ENCODE measurements at regions not wholly inside any gene's neighbourhood (a gene's known extent, or its start where the extent isn't known, plus 50 kb on each side); places are given as distances from the start of the nearest gene placed in this dataset.

DNA sequence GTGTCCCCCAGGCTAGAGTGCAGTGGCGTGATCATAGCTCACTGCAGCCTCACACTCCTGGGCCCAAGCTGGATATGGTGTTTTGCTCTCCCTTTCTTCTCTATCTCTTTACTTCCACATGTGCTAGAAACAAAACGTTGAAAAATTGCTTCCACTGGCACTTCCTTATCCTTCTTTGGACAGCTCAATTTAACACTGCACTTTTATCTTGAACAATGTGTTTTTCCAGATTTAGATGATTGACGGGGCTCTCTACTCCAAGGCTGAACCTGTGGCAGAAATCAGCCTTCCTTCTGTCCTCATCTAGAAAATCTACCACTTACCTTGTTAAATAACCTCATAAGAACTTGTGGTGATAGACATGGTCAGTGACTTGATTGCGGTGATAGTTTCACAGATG lies 165.1 kb downstream of the DAD1 start:
- no peaks in the 10 kb centered on the region for H3K9me3 ChIP-seq (ENCODE audit: low read length)
- BruUV-seq (replicated peaks), result no TSS peak
- H2AFZ ChIP-seq (ENCODE audit: low read length), result no peak overlapping the region
- no peaks in the 10 kb centered on the region for H3K27me3 ChIP-seq (ENCODE audit: low read length)
- H3F3A ChIP-seq (ENCODE audit: low read length, unreplicated experiment), result no peaks in the 10 kb centered on the region
- H3K4me2 ChIP-seq (ENCODE audit: low read length), result no peak overlapping the region
- CTCF ChIA-PET, result no interaction called here
- TF ChIP-seq EZH2phosphoT487 (IDR thresholded peaks at IDR 0.05; ENCODE audit: borderline replicate concordance, low read length), result no peak
- TF ChIP-seq, protein P1, sequence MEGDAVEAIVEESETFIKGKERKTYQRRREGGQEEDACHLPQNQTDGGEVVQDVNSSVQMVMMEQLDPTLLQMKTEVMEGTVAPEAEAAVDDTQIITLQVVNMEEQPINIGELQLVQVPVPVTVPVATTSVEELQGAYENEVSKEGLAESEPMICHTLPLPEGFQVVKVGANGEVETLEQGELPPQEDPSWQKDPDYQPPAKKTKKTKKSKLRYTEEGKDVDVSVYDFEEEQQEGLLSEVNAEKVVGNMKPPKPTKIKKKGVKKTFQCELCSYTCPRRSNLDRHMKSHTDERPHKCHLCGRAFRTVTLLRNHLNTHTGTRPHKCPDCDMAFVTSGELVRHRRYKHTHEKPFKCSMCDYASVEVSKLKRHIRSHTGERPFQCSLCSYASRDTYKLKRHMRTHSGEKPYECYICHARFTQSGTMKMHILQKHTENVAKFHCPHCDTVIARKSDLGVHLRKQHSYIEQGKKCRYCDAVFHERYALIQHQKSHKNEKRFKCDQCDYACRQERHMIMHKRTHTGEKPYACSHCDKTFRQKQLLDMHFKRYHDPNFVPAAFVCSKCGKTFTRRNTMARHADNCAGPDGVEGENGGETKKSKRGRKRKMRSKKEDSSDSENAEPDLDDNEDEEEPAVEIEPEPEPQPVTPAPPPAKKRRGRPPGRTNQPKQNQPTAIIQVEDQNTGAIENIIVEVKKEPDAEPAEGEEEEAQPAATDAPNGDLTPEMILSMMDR (conservative IDR thresholded peaks at IDR 0.05; ENCODE audit: low read depth, low read length), result no peak
- TF ChIP-seq EZH2 (IDR thresholded peaks at IDR 0.05; ENCODE audit: low read length, unreplicated experiment), result no peak
- POLR2A ChIA-PET (ENCODE audit: unreplicated experiment), result no interaction called here
- DNase-seq, result no peak
- H3K9ac ChIP-seq (ENCODE audit: low read length), result no peak overlapping the region
- no peak overlapping the region for H3K27ac ChIP-seq (ENCODE audit: low read length)
- H3K9me2 ChIP-seq (replicated peaks; ENCODE audit: low read length), result no peaks in the 10 kb centered on the region
- no peak overlapping the region for H3K4me3 ChIP-seq (ENCODE audit: low read length)
- no peaks in the 10 kb centered on the region for H3K36me3 ChIP-seq (ENCODE audit: low read depth, low read length)
- intact Hi-C loops (cut with micrococcal nuclease), result no loop called here
- no peaks in the 10 kb centered on the region for H3K79me2 ChIP-seq (ENCODE audit: low read length)
- ATAC-seq, result no peak
- no peaks in the 10 kb centered on the region for H4K20me1 ChIP-seq (ENCODE audit: low read length)
- no peaks in the 10 kb centered on the region for H3K4me1 ChIP-seq (ENCODE audit: insufficient read depth, low read length)

DNA sequence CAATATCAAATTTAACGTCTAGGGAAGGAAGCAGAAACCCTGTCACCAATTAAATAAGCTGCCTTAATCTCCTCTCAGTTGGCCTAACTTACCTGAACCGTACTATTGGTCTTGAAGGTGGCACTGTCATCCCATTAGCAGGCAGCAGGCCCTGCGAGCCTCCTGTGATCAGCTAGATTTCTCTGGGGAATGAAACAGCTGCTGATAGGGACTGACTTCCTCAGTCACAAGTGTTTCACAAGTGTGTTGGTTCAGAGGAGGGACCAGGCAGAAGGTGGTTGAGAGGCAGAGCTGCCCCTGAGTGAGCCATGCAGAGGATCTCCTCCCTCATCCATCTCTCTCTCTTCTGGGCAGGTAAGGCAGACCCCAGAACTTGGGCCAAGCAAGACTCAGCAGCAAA lies 166.8 kb downstream of the DAD1 start:
- no peaks in the 10 kb centered on the region for H3K27me3 ChIP-seq (ENCODE audit: low read length)
- H2AFZ ChIP-seq (ENCODE audit: low read length), result no peak overlapping the region

DNA sequence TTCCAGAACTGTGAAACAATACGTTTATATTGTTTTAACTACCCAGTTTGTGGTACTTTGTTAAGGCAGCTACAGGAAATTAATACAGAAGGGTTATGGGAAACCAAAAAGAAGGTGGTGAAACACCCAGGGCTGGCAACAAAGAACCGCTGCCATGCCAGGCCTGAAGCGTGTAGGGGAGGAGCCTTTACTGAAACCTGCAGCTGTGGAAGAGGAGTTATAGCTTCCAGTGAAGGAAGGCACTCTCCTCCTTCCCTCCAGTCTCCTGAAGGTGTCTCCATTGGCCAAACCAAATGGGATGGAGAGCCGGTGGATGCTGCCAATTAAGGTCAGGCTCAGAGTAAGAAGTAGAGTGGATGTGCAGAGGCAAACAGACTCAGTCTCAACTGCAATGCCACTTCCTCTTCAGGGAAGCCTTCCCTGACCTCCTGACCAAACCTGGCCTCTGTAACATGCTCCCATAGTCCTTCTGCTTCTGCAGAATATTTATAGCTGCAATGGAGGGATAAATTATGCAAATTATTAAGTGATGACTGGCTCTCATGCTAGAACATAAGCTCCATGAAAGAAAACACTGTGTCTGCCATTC lies 168.3 kb downstream of the DAD1 start:
- no peaks in the 10 kb centered on the region for H3K27me3 ChIP-seq (ENCODE audit: low read length)
- no peak overlapping the region for H3K4me3 ChIP-seq (ENCODE audit: low read length)
- CTCF ChIA-PET, result interaction anchor here (1.1 kb wide), 1 partner anchor 51 kb away, joined by 4 read pairs; no protein-coding TSS in a partner anchor
- H3K9ac ChIP-seq (ENCODE audit: low read length), result no peak overlapping the region
- BruUV-seq (replicated peaks), result no TSS peak
- no peaks in the 10 kb centered on the region for H3K9me2 ChIP-seq (replicated peaks; ENCODE audit: low read length)
- intact Hi-C loops (cut with micrococcal nuclease), result no loop called here
- no peaks in the 10 kb centered on the region for H3K9me3 ChIP-seq (ENCODE audit: low read length)
- POLR2A ChIA-PET (ENCODE audit: unreplicated experiment), result no interaction called here
- DNase-seq (no peak), ATAC-seq (no peak)
- no peak overlapping the region for H2AFZ ChIP-seq (ENCODE audit: low read length)
- H3K36me3 ChIP-seq (ENCODE audit: low read depth, low read length), result no peaks in the 10 kb centered on the region
- H3K27ac ChIP-seq (ENCODE audit: low read length), result no peak overlapping the region
- H4K20me1 ChIP-seq (ENCODE audit: low read length), result no peaks in the 10 kb centered on the region
- no peaks in the 10 kb centered on the region for H3K79me2 ChIP-seq (ENCODE audit: low read length)
- TF ChIP-seq, protein P1 (conservative IDR thresholded peaks at IDR 0.05; ENCODE audit: low read depth, low read length), result no peak
- no peak for TF ChIP-seq EZH2phosphoT487 (IDR thresholded peaks at IDR 0.05; ENCODE audit: borderline replicate concordance, low read length)
- no peak for TF ChIP-seq EZH2 (IDR thresholded peaks at IDR 0.05; ENCODE audit: low read length, unreplicated experiment)
- no peaks in the 10 kb centered on the region for H3F3A ChIP-seq (ENCODE audit: low read length, unreplicated experiment)
- no peak overlapping the region for H3K4me2 ChIP-seq (ENCODE audit: low read length)
- no peaks in the 10 kb centered on the region for H3K4me1 ChIP-seq (ENCODE audit: insufficient read depth, low read length)

More for the DNA sequence above, 166.8 kb downstream of the DAD1 start:
- Histone ChIP-seq H3K4me3 (ENCODE audit: low read length) (no peak overlapping the region), H3K9me2 (replicated peaks; ENCODE audit: low read length) (no peaks in the 10 kb centered on the region), H3F3A (ENCODE audit: low read length, unreplicated experiment) (no peaks in the 10 kb centered on the region), H3K9ac (ENCODE audit: low read length) (no peak overlapping the region), H3K4me2 (ENCODE audit: low read length) (no peak overlapping the region), H3K9me3 (ENCODE audit: low read length) (no peaks in the 10 kb centered on the region), H3K27ac (ENCODE audit: low read length) (no peak overlapping the region), H3K4me1 (ENCODE audit: insufficient read depth, low read length) (no peaks in the 10 kb centered on the region), H3K36me3 (ENCODE audit: low read depth, low read length) (no peaks in the 10 kb centered on the region), H4K20me1 (ENCODE audit: low read length) (no peaks in the 10 kb centered on the region), H3K79me2 (ENCODE audit: low read length) (no peaks in the 10 kb centered on the region)
- no TSS peak for BruUV-seq (replicated peaks)
- TF ChIP-seq EZH2phosphoT487 (IDR thresholded peaks at IDR 0.05; ENCODE audit: borderline replicate concordance, low read length) (no peak), EZH2 (IDR thresholded peaks at IDR 0.05; ENCODE audit: low read length, unreplicated experiment) (no peak)
- TF ChIP-seq, protein P1 (conservative IDR thresholded peaks at IDR 0.05; ENCODE audit: low read depth, low read length), result no peak
- intact Hi-C loops (cut with micrococcal nuclease), result no loop called here
- DNase-seq, result no peak
- CTCF ChIA-PET, result no interaction called here
- ATAC-seq, result no peak
- POLR2A ChIA-PET (ENCODE audit: unreplicated experiment), result no interaction called here
